ENCODE measurements at regions not wholly inside any gene's neighbourhood (a gene's known extent, or its start where the extent isn't known, plus 50 kb on each side); places are given as distances from the start of the nearest gene placed in this dataset.
"Not testable (repeated sequence)": the region's sequence is repeated elsewhere in the genome, so short reads cannot be mapped to it uniquely, and the experiment has no call there.

DNA sequence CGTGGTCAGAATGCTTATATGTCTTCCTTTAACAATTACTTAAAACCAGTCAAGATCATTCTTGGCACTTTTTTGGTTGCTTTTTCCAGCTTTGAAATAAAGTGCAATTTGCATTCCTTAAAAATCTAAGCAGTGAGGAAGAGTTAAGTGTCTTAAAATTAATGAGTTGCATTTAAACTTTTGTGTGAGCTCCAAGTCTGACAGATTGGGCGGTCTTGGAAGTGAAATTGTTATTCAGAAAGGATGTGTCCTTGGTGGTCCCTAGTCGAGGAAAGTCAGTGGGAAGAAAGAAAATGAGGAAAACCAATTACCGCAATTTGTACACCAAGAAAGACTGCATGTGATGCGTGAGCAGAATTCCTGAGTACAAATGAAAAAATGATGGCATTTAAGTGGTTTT lies 132.5 kb downstream of the HHIPL2 start:
- DNase-seq: no peak

DNA sequence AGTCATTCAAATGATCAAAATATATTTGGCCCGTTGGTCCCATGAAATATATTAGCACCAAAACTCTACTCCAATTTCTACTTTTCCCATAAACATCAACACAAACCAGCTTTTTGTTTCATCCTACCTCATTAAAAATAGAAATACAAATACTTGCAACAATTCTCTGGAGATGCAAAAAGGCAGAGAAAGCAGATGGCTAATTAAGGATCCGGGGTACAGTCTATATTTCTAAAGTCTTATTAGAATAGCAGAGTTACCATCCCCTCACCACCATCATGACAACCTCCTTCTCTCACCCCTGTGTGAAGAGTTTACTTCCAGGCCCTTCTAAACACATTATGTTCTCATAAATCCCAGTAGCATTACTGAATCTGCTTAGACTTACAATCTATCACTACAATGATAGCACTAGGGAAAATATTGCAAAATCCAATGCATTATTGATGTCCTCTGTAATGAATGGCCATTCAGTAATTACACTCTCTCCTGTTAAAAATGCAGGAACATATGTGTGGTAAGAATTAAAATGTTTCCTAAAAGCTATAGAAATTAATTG lies 133.8 kb downstream of the HHIPL2 start:
- no peak for DNase-seq

DNA sequence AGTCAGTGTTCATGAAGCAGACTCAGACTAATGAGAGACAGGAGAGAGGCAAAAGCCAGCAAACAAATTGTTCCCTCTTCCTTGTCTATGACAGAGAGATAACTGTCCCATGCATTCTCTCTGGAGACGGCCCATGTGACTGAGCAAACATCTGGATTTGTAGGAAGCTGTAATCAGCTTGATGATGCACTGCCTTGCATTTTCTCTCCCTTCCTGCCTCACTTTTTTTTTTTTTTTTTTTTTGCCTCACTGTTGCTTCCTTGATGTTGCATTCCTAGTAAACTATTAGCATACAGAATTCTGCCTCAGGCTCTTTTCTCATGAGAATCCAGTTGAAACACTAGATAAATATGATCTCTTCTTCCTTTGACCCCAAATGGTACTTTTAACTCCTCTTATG lies 134.5 kb downstream of the HHIPL2 start:
- no peak for DNase-seq

DNA sequence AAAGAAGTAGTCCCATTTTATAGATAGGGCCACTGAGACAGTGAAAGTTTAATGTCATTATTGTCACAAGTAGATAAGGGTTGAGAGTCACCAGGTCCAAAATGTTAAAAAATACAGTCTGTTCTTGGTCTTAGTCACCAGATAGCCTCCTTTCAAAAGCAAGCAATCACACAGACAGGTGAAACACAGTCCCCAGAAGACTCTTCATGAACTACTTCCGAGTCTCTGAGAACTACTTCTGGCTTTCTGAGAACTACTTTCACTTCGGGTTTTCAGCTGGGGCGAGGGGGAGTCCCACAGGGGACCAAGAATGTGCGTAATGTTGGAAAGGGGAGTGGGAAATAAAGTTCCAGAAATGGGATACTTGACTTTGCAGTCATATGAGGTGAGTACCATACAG lies 143.2 kb downstream of the HHIPL2 start:
- no peak for DNase-seq

DNA sequence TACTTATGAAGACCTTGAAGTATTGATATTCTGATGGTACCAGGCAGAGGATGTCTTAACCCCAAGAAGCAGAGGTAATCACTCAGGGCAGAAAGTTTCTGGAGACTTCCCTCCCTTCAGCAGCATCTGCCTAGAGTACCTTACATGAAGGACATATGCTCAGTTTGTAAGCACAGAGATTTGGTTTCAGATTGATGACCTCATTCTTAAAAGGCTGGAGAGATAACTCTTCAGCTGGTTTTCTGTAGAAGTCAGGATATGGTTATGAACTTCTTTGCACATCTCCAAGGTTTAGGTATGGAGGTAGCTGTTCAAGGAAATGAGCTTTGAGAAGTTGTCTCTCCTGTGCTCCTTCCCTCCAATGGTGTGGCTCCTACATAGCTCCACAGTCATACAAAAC lies 148.7 kb downstream of the HHIPL2 start:
- DNase-seq: no peak

DNA sequence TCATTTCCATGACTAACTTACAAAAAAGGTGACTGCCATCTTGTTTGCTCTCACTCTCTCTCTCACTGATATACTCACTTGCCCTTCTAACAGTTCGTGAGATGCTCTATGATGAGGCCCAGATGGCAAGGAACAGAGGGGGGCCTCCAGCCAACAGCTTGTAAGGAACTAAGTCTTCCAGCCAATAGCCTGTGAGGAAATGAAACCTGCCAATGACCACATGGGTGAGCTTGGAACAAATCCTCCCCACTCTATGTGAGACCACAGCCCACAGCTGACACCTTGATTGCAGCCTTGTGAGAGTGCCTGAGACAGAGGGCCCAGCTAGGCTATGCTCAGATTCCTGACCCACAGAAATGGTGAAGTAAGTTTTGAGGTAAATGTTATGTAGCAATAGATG lies 153.7 kb downstream of the HHIPL2 start:
- DNase-seq: no peak

DNA sequence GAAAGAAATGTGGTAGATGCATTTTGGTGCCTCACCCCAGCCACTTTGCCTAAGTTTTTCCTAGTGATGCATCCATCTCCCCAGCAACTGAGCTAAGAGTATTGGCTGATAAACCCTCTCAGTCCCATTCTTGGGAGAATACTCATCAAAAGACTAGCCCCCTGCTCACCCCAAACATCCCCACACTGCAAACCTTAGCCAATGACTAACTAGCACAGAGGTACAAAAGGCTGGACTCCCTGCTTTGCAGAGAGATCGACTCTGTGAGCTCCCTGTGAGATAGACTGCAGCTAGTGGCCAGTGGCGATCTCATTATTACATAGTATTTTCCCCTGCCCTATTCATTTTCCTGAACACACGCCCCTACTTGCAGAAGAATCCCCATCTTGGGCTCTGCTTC lies 155.3 kb downstream of the HHIPL2 start:
- no peak for DNase-seq

DNA sequence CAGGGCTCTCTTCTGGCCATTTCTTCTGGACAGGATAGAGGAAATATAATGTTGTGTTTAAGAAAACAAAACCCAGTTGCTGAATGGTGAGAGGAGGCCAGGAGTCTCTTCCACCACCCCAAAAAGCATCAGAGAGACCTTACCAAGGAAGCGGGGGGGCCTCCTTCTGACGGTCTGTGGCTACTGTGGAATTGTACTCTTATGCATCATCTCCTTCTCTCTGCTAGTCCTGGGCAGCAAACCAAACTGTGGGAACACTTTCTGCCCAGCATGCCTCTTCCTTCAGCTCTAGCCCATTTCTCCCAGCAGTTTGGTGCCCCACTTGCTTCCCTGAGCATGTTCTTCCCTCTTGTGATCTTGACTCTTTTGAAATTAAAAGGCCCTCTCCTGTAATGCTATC lies 157.7 kb downstream of the HHIPL2 start:
- no peak for DNase-seq

DNA sequence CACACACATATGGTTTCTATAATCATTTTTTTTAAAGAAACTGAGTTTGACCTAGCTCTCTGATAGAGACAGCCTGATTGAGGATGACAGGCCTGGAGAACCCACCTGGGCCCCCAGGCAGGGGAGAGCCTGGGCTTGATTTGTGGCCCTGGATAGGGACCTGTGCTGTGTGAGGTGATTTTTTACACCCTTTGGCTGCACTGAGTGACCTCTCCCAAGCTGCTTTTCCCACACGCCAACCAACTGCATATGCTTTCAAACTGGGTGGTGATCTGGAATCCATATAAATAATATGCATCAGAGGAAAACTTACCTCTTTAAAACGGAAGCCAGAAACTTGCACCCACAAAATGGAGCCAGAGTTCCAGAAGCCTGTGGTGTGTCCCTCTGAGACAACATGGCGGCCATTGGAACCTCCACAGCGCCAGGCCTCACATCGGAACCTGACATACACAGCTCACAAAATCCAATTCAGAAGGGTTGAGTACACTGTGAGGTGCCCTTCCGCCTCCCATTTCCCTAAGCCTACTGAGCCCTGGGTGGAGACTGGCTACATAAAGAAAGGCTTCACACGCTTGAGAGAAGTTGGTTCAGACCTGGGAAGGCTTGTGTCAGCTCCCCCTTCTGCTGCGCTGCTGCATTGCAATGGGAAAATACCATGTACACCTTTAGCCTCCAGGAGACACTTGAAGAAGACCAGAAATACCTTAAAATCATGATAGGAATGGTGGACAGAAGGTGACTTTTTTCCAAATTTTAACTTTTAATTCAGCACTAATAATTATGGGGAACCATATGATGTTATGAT lies 160.7 kb downstream of the HHIPL2 start:
- no peak for DNase-seq

DNA sequence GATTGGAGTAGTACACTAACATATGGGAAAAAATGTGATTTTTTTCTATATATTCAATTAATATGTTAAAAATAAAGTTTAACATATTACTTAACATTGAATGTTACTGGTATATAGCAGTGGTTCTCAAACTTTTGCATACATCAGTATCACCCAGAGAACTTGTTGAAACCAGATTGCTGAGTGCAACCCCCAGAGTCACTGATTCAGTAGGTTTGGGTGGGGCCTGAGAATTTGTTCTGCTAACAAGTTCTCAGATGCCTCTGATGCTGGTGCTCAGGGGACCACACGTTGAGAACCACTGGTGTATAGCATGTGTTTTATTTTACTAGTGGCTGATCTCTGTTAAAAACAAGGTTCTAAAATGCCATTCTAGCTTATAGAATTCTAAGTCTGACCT lies 161.9 kb downstream of the HHIPL2 start:
- DNase-seq: no peak

DNA sequence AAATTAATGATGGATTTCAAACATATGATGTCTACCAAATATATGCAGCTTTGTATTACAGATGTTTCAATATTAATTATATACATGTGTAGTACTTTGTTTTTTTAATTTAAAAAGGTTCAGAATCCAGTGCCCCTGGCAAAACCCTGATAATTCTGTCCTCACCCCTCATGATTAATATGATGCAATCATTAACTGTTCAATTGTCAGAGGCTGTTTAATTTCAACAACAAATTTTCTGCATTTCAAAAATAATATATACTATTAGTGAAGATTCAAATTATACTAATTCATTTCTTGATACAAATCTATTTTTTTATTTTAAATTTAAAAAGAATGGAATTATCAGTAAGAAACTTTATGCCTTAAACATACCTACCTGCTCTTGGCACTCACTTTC lies 162.6 kb downstream of the HHIPL2 start:
- DNase-seq: no peak

DNA sequence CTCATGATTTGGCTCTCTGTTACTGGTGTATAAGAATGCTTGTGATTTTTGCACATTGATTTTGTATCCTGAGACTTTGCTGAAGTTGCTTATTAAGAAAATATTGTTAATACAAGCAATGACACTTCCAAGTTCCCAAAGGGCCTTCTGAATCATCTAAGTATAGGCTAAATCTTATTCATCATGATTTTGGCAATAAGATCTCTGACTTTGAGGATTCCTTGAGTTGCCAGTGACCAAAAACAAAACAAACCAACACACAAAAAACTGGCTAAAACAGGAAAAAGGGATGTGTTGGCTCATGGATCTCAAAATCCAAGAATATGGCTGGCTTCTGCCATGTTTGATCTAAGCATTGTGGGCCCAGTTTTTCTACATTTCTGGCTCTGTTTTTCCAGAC lies 163.4 kb downstream of the HHIPL2 start:
- no peak for DNase-seq

DNA sequence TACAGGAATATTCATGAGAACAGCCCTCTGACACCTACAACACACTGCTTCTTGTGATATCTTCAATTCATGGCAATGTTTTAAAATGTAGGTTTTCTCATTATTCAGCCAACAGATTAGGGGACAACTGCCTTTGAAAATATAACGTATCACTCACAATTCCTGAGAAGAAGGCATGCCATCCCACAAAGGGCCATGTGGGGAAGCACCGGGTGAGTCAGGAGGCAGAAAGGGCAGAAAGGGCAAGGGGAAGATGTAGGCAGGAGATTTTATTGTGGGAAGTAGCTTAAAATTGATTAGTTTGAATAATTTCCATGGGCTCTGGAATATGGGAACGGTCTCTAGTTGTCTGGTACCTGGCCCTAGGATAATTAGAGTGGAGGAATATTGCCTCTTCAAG lies 165.7 kb downstream of the HHIPL2 start:
- no peak for DNase-seq

DNA sequence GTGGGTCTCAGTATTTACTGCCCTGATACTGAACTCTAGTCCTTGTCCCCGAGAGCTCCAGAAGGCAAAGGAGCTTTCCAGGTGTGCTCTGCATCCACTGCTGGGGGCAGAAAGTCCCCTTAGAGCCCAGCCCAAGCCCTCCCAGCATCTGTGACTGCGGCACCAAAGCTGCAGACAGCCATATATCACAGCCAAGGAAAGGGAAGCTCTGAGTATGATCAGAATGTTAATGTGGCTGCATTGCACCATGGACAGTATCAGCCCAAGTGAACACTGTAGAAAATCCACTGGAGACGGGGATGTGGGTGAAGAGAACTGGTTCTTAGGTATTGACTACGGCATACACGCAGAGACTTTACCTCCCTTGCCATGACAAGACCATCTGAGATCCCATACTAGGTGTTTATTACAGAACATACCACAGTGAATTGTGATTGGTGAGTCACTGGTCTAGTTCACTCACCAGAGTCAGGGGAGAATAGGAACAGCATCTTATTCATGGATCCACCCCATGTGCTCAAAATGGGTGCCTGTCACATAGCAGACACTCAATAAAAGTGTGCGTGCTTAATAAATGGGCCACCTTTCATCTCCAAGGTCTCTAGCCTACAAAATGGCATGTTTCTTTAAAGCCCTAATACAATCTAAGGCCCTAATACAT lies 170.3 kb downstream of the HHIPL2 start:
- DNase-seq: no peak

DNA sequence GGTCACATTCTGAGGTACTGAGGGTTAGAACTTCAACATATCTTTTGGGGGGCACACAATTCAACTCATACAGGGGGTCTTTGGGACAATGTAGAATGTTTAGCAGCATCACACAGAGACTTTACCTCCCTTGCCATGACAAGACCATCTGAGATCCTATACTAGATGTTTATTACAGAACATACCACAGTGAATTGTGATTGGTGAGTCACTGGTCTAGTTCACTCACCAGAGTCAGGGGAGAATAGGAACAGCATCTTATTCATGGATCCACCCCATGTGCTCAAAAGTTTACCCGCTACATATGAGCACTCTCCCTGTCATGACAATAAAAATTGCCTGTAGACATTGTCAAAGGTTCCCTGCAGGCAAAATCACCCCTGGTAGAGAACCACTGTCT lies 171.1 kb downstream of the HHIPL2 start:
- not testable (repeated sequence) for DNase-seq

DNA sequence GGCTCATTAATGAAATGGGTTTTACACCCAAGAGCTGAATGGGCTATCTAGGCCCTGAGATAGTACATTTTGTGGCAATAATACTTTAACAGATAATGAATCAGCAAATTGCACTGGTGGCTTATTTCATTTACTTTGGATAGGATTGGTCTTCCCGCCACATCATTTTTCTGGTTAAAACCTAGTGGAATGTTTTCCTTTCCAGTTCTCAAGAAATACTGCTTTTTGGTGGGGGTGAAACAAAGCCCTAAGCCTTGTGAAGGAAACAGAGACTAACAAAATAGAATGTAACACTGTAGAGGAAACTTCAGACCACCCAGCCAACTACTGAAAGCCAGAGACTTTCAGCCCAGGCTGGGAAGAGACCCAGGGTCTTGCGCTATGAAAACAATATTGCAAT lies 172.2 kb downstream of the HHIPL2 start:
- no peak for DNase-seq

DNA sequence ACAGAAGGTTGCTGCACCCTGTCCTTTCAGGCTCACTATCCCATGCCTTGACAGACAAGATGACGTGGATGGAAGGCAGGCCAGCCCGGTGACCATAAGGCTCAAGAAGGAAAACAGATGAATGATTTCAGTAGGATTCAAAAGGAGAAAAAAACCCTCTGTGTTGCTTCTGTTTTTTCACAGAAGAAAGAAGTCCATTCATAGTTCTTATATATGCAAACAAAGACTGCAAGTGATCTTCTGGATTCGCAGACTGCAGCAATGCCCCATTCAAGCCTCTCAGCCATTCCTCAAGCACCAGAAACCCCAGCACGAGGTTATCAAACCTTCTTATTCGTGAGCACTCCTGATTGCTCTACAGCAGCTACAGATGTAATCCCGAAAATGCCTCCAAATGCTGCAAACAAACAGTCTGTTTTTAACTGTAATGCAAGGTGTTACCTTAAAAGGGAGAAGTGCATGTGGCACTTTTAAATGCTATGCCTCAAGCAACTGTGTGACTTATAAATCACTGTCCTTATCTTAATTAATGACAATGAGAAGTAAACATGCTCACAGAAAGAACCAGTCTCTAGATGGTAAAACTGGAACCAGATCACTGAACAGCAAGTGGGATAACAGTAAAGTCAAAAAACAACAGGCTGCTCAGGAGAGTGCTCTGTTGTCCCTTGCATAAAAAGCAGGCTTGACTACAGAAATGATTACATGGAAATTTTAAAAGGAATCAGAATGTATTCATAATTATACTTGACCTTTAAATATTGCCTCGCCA lies 173.9 kb downstream of the HHIPL2 start:
- no peak for DNase-seq

DNA sequence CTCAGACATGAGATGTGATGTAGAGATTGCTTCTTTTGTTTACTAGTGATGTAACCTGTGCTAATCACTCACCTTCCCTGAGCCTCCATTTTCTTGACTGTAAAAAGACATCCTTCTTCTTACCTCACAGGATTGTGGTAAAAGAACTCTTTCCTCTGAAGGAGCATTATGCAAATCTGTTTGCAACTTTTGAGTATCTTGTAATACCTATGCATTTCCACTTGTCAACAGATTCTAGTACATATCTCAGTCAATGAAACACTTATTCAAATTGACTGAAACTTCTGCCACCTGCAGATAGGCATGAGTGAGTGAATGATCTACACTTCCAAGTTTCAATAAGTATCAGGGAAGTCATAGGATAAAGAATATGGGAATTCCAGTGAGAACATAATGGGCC lies 174.7 kb downstream of the HHIPL2 start:
- no peak for DNase-seq

DNA sequence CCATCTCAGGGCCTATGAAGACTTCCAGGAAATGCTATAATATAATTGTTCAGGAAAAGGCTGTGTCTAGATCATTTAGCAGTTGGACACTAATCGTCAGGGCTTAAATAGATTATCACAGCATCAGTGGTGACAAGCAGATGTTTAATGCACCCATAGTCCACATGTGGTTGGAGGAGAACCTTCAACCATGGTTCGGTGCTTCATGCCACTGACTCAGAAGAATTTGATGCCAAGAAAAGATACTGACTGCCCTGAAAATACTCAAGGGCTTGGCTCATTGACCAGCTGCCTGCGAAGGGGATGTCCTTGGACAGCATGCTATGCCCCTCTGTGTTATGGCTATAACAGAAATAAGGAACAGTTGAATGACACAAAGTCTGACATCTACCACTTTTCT lies 175.7 kb downstream of the HHIPL2 start:
- DNase-seq: no peak

DNA sequence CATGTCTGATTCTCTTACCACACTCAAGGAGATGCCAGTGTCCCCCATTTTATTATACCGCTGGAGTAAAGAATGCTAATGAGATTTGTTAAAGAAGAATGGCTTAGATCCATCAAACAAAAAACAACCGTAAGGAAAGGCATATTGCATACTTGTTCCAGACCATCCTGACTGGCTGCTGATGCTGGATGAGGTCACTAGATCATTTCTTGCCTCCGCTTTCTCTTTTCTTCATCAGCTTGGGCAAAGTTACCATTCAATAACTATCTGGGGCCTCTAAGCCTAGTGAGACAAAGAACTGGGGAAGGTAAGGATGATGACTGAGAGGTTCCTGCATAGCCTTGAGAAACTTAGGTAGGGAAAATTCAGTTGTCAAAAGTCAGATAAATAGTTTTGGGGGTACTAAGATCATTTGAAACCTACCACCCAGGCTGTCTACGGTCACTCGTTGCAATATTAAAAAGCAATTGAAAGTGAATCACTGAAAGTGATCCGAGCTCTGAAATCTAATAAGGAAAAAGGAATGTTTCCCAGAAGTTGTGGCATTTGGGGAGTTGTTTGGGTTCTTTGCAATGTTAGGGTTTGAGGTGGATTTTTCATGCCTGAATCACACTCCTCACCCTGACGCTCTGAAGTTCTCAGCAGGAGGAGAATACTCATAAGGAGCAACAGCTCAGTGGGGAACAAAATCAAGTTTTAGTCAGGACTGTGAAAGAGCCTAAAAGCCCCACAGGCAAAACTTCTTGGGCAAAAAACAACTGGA lies 176.8 kb downstream of the HHIPL2 start:
- DNase-seq: no peak

DNA sequence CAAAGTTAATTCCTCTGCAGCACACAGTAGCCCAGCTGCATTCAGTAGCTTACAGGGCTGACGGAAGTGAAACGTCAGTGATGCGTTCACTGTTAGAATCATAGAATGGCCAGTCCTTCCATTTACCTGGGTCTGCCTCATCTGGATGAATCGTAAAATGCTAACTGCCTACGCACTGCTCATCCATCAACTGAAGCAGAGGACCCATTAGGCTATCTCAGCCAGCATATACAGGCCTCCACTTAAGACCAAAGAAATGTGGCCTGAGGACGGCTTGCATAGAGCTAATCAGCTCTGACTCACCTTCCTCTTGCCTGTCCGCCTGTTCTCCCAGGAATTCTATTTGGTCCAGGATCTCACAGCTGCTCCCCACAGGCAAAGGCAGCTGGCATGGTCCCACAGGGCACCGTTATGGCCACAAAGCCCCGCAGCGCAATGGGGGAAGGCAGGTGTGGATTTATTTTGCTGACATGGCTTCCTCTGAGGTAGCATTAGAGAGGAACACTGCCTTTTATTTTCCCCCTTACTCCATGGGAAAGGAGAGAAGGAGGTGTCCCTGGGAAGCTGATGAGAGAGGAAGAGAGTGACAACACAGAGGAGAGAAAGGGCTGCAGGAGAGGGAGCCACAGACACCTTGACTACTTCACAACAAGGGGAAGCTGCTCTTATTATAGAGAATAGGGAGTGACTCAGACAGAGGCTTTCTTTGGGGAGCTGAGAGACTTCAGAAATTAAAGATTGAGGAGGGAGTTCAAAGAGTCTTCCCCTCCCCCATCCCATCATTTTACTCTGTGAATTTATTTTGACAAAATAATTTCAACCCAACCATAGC lies 177.6 kb downstream of the HHIPL2 start:
- DNase-seq: no peak

DNA sequence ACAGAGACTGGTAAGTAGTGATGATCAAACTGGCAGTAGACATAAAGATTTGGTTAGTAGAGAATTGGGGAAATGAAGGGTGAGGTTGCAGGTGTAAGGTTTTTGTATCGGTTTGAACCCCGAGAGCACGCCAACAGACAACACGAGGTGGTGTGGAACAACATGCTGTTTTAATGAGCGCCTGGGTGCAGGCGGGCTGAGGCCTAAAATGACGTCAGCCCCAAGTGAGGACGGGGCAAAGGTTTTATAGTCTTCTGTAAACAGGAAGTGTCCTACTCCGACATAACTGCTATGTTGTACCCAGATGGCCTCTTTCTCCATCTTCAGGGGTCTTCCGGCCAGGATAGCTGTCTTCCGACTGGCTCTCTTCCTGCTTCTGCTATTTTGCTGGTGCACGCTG lies 178.8 kb downstream of the HHIPL2 start:
- DNase-seq: no peak
